ENCODE measurements at regions not wholly inside any gene's neighbourhood (a gene's known extent, or its start where the extent isn't known, plus 50 kb on each side); places are given as distances from the start of the nearest gene placed in this dataset.

DNA sequence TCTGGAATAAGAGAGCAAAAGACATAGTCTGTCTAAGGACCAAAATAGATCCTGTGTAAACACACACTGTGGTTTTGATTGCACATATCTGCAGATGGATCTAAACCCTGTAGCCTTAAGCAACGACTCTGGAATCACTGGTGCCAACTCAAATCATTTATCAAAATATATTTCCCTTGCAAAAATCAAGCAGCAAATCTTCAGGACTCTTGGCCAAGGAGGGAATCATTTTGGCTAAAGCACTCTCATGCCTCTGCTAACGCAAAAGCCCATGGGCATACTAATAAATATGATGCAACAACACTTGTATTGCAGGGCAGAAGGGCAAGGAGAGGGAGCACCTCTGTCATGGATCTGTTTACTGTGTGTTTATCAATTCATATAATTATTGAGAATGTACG lies 155.4 kb upstream of the DUSP10 start:
- no peak for TF ChIP-seq CREB1 (CRISPR knock-in tag; IDR thresholded peaks at IDR 0.05)
- TF ChIP-seq, protein P1, sequence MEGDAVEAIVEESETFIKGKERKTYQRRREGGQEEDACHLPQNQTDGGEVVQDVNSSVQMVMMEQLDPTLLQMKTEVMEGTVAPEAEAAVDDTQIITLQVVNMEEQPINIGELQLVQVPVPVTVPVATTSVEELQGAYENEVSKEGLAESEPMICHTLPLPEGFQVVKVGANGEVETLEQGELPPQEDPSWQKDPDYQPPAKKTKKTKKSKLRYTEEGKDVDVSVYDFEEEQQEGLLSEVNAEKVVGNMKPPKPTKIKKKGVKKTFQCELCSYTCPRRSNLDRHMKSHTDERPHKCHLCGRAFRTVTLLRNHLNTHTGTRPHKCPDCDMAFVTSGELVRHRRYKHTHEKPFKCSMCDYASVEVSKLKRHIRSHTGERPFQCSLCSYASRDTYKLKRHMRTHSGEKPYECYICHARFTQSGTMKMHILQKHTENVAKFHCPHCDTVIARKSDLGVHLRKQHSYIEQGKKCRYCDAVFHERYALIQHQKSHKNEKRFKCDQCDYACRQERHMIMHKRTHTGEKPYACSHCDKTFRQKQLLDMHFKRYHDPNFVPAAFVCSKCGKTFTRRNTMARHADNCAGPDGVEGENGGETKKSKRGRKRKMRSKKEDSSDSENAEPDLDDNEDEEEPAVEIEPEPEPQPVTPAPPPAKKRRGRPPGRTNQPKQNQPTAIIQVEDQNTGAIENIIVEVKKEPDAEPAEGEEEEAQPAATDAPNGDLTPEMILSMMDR (IDR thresholded peaks at IDR 0.05): no peak
- TF ChIP-seq, protein P2, sequence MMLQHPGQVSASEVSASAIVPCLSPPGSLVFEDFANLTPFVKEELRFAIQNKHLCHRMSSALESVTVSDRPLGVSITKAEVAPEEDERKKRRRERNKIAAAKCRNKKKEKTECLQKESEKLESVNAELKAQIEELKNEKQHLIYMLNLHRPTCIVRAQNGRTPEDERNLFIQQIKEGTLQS (CRISPR knock-in tag; conservative IDR thresholded peaks at IDR 0.05): no peak
- TF ChIP-seq, protein P3, sequence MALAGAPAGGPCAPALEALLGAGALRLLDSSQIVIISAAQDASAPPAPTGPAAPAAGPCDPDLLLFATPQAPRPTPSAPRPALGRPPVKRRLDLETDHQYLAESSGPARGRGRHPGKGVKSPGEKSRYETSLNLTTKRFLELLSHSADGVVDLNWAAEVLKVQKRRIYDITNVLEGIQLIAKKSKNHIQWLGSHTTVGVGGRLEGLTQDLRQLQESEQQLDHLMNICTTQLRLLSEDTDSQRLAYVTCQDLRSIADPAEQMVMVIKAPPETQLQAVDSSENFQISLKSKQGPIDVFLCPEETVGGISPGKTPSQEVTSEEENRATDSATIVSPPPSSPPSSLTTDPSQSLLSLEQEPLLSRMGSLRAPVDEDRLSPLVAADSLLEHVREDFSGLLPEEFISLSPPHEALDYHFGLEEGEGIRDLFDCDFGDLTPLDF (CRISPR knock-in tag; IDR thresholded peaks at IDR 0.05): no peak
- TF ChIP-seq ETV6 (CRISPR knock-in tag; IDR thresholded peaks at IDR 0.05): no peak
- TF ChIP-seq, protein P4, sequence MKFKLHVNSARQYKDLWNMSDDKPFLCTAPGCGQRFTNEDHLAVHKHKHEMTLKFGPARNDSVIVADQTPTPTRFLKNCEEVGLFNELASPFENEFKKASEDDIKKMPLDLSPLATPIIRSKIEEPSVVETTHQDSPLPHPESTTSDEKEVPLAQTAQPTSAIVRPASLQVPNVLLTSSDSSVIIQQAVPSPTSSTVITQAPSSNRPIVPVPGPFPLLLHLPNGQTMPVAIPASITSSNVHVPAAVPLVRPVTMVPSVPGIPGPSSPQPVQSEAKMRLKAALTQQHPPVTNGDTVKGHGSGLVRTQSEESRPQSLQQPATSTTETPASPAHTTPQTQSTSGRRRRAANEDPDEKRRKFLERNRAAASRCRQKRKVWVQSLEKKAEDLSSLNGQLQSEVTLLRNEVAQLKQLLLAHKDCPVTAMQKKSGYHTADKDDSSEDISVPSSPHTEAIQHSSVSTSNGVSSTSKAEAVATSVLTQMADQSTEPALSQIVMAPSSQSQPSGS (CRISPR knock-in tag; IDR thresholded peaks at IDR 0.05; ENCODE audit: borderline replicate concordance, low read depth): no peak
- no peak for TF ChIP-seq MXD4 (CRISPR knock-in tag; IDR thresholded peaks at IDR 0.05; ENCODE audit: borderline replicate concordance)
- TF ChIP-seq IRF2 (CRISPR knock-in tag; IDR thresholded peaks at IDR 0.05; ENCODE audit: borderline replicate concordance, low read depth): no peak
- no peak for TF ChIP-seq JAZF1 (CRISPR knock-in tag; IDR thresholded peaks at IDR 0.05)

Data from WTC11 (cell line).